ENCODE measurements at regions not wholly inside any gene's neighbourhood (a gene's known extent, or its start where the extent isn't known, plus 50 kb on each side); places are given as distances from the start of the nearest gene placed in this dataset.

DNA sequence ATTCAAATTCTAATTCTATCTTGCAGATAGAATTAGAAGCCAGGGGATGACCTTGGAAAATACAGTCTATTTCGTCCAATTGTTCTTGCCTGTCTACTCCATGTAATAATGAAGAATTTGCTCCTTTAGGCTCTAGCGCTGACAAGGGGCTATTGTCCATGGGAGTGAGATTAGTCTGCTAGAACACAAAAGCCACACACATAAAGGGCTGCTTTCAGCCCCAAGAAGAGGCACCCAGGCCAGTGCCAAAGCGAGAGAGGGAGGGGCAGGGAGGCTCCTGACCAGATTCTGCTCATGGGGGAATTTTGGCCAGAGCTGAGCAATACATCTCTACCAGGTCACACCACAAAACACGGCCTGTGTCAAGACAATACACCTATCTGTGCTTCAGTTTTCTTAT is 1306.9 kb downstream of the UQCRFS1 start:
- BruUV-seq (replicated peaks): no TSS peak
- intact Hi-C loops (cut with micrococcal nuclease; ENCODE audit: unreplicated experiment): no loop called here
- POLR2A ChIA-PET (ENCODE audit: unreplicated experiment): no interaction called here

DNA sequence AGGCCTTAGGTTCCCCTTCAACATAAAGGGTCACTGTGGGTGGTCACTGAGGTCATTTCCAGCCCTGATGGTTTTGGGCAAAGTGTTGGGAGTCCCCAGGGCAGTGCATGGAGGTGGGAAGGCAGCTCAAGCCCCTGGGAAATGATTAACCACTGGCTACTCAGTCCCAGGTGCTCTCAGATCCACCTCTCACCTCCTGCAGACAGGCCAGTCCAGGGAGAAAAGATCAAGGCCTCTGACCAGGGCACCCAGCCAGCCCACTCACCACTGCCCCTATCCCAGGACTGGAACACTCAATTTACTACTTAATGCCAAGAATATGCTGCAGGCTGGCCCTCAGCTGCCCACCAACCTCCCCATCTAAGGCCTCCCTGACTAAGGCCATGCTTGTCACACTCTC is 1307.9 kb downstream of the UQCRFS1 start:
- no peak for TF ChIP-seq EZH2 (IDR thresholded peaks at IDR 0.05; ENCODE audit: low read depth)
- TF ChIP-seq, protein P1, sequence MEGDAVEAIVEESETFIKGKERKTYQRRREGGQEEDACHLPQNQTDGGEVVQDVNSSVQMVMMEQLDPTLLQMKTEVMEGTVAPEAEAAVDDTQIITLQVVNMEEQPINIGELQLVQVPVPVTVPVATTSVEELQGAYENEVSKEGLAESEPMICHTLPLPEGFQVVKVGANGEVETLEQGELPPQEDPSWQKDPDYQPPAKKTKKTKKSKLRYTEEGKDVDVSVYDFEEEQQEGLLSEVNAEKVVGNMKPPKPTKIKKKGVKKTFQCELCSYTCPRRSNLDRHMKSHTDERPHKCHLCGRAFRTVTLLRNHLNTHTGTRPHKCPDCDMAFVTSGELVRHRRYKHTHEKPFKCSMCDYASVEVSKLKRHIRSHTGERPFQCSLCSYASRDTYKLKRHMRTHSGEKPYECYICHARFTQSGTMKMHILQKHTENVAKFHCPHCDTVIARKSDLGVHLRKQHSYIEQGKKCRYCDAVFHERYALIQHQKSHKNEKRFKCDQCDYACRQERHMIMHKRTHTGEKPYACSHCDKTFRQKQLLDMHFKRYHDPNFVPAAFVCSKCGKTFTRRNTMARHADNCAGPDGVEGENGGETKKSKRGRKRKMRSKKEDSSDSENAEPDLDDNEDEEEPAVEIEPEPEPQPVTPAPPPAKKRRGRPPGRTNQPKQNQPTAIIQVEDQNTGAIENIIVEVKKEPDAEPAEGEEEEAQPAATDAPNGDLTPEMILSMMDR (conservative IDR thresholded peaks at IDR 0.05): no peak
- H3K9me3 ChIP-seq (ENCODE audit: insufficient read depth, low read depth): no peaks in the 10 kb centered on the region
- H3K36me3 ChIP-seq (ENCODE audit: low read depth): no peaks in the 10 kb centered on the region
- H3F3A ChIP-seq (ENCODE audit: insufficient read depth, low read depth): no peaks in the 10 kb centered on the region
- H3K27me3 ChIP-seq (ENCODE audit: insufficient read depth, low read depth): peaks cover 11% of the 10 kb centered on the region
- no peak overlapping the region for H3K4me2 ChIP-seq
- CTCF ChIA-PET: no interaction called here
- POLR2A ChIA-PET (ENCODE audit: unreplicated experiment): no interaction called here
- no peak overlapping the region for H3K4me3 ChIP-seq
- no TSS peak for BruUV-seq (replicated peaks)
- H3K9me2 ChIP-seq (ENCODE audit: insufficient read depth): no peaks in the 10 kb centered on the region
- no peaks in the 10 kb centered on the region for H3K79me2 ChIP-seq (ENCODE audit: low read depth)
- no peak overlapping the region for H2AFZ ChIP-seq
- intact Hi-C loops (cut with micrococcal nuclease; ENCODE audit: unreplicated experiment): no loop called here
- no peak for DNase-seq
- H3K27ac ChIP-seq: no peak overlapping the region
- no peaks in the 10 kb centered on the region for H3K4me1 ChIP-seq (replicated peaks; ENCODE audit: insufficient read depth)
- H4K20me1 ChIP-seq (ENCODE audit: insufficient read depth): no peaks in the 10 kb centered on the region

More for the DNA sequence above, 1306.9 kb downstream of the UQCRFS1 start:
- Histone ChIP-seq H2AFZ (no peak overlapping the region), H3K9me3 (ENCODE audit: insufficient read depth, low read depth) (no peaks in the 10 kb centered on the region), H3F3A (ENCODE audit: insufficient read depth, low read depth) (no peaks in the 10 kb centered on the region), H3K79me2 (ENCODE audit: low read depth) (no peaks in the 10 kb centered on the region), H4K20me1 (ENCODE audit: insufficient read depth) (no peaks in the 10 kb centered on the region), H3K27ac (no peak overlapping the region), H3K4me1 (replicated peaks; ENCODE audit: insufficient read depth) (no peaks in the 10 kb centered on the region), H3K4me2 (no peak overlapping the region), H3K9me2 (ENCODE audit: insufficient read depth) (no peaks in the 10 kb centered on the region), H3K36me3 (ENCODE audit: low read depth) (no peaks in the 10 kb centered on the region), H3K4me3 (no peak overlapping the region), H3K27me3 (ENCODE audit: insufficient read depth, low read depth) (peaks cover 11% of the 10 kb centered on the region; the same call in 1 of the 2 replicates)
- DNase-seq: no peak
- CTCF ChIA-PET: no interaction called here
- no peak for TF ChIP-seq EZH2 (IDR thresholded peaks at IDR 0.05; ENCODE audit: low read depth)
- TF ChIP-seq, protein P1 (conservative IDR thresholded peaks at IDR 0.05): no peak

DNA sequence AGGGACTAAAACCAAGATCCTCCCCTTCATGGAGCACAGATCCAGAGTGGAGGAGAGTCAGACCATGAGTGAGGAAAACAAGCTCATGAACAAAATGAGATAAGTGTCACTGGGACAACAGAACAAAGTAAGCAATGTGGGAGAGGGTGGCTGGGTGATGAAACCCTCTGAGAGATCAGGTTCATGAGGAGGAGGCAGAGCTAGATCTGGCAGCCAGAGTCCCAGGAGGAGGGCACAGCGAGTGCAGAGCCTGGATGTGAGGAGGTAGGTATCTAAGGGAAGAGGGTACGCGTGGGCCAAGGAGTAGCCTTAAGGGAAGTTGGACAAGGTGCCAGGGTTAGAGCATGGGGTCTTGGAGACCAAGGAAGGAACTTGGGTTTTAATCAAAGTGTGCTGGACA is 1311.9 kb downstream of the UQCRFS1 start:
- POLR2A ChIA-PET (ENCODE audit: unreplicated experiment): interaction anchor here (0.6 kb wide), 1 partner anchor 11 kb away, joined by 4 read pairs; no protein-coding TSS in a partner anchor
- no peak for DNase-seq
- Histone ChIP-seq H3K4me1 (replicated peaks; ENCODE audit: insufficient read depth) (no peaks in the 10 kb centered on the region), H3K4me3 (no peak overlapping the region), H4K20me1 (ENCODE audit: insufficient read depth) (no peaks in the 10 kb centered on the region), H3K9me3 (ENCODE audit: insufficient read depth, low read depth) (no peaks in the 10 kb centered on the region), H3K27me3 (ENCODE audit: insufficient read depth, low read depth) (peaks cover 35% of the 10 kb centered on the region), H3K27ac (no peak overlapping the region), H3F3A (ENCODE audit: insufficient read depth, low read depth) (no peaks in the 10 kb centered on the region), H3K36me3 (ENCODE audit: low read depth) (no peaks in the 10 kb centered on the region), H2AFZ (no peak overlapping the region), H3K9me2 (ENCODE audit: insufficient read depth) (no peaks in the 10 kb centered on the region), H3K79me2 (ENCODE audit: low read depth) (no peaks in the 10 kb centered on the region), H3K4me2 (no peak overlapping the region)
- no TSS peak for BruUV-seq (replicated peaks)
- TF ChIP-seq, protein P1 (conservative IDR thresholded peaks at IDR 0.05): no peak
- TF ChIP-seq EZH2 (IDR thresholded peaks at IDR 0.05; ENCODE audit: low read depth): no peak
- CTCF ChIA-PET: no interaction called here
- intact Hi-C loops (cut with micrococcal nuclease; ENCODE audit: unreplicated experiment): no loop called here

Measured in PC-9 (cell line).